SK-N-SH (cell line): ENCODE measurements at regions not wholly inside any gene's neighbourhood (a gene's known extent, or its start where the extent isn't known, plus 50 kb on each side); places are given as distances from the start of the nearest gene placed in this dataset.
A peak's percentile ranks its signal among the peaks of the same experiment; 100 is the strongest.

Source experiments
- CTCF ChIA-PET: fragments of 300-600, 350-600 bp; formaldehyde crosslinking; extraction: SDS; loops from one replicate; lab custom pipeline; 2021; lab: Yijun Ruan, JAX
- POLR2A ChIA-PET: fragments of 350-600 bp; sonication (Branson Sonifier 250); formaldehyde crosslinking; extraction: SDS; loops from one replicate; lab custom pipeline; 2020; ENCODE audit warnings: antibody characterized with exemption, inconsistent platforms; lab: Yijun Ruan, JAX
- DNase-seq: peaks from one replicate; pipeline ENCODE4 v3.0.0; 2012
- H2AFZ ChIP-seq: fragments of 200-600 bp; sonication (generic); 2 replicates; pipeline ENCODE4 v1.8.1; 2016; ENCODE audit warnings: antibody characterized with exemption, mild to moderate bottlenecking, low read depth
- H3F3A ChIP-seq: fragments of 200-600 bp; sonication (generic); replicated peaks from 2 replicates; pipeline ENCODE3; 2016; ENCODE audit warnings: antibody characterized with exemption, mild to moderate bottlenecking; ENCODE audit not compliant: insufficient read depth
- H3K27ac ChIP-seq, 2 experiments: fragments of 200-500 bp in 1 of 2; fragments of 200-600 bp in 1 of 2; sonication (Bioruptor generic) in 1 of 2; sonication (generic), shearing (Covaris generic) in 1 of 2; 2 replicates each; pipeline versions ENCODE4 v1.5.1 to v1.6.1; 2014 to 2016; ENCODE audit warnings: low read depth in 2 of 2, inconsistent platforms in 1 of 2, low read length in 1 of 2, mild to moderate bottlenecking in 1 of 2, mixed read lengths in 1 of 2
- H3K27me3 ChIP-seq: fragments of 200-600 bp; sonication (generic), shearing (Covaris generic); 2 replicates; pipeline ENCODE4 v1.6.1; 2016; ENCODE audit warnings: mixed run types; ENCODE audit not compliant: insufficient read depth
- H3K36me3 ChIP-seq, 2 experiments: fragments of 200-500 bp in 1 of 2; fragments of 200-600 bp in 1 of 2; sonication (Bioruptor generic) in 1 of 2; sonication (generic) in 1 of 2; replicated peaks in 1 of 2; 2 replicates each; pipeline versions ENCODE3 to v1.5.1; 2014 to 2016; ENCODE audit warnings: low read length in 1 of 2, mild to moderate bottlenecking in 1 of 2; ENCODE audit not compliant: insufficient read depth in 2 of 2, control insufficient read depth in 1 of 2
- H3K4me1 ChIP-seq, 2 experiments: fragments of 200-500 bp in 1 of 2; fragments of 200-600 bp in 1 of 2; sonication (Bioruptor generic) in 1 of 2; sonication (generic), shearing (Covaris generic) in 1 of 2; 2 replicates each; pipeline versions ENCODE4 v1.5.1 to v1.6.1; 2014 to 2016; ENCODE audit warnings: low read depth in 1 of 2, low read length in 1 of 2, mixed run types in 1 of 2; ENCODE audit not compliant: insufficient read depth in 2 of 2, control insufficient read depth in 1 of 2
- H3K4me2 ChIP-seq: fragments of 200-600 bp; sonication (generic), shearing (Covaris generic); 2 replicates; pipeline ENCODE4 v1.6.1; 2017; ENCODE audit warnings: mixed run types
- H3K4me3 ChIP-seq, 2 experiments: fragments of 200-500 bp in 1 of 2; fragments of 200-600 bp in 1 of 2; sonication (Bioruptor generic) in 1 of 2; sonication (generic), shearing (Covaris generic) in 1 of 2; 2 replicates each; pipeline versions ENCODE4 v1.5.1 to v1.8.1; 2014 to 2016; ENCODE audit warnings: low read depth in 2 of 2, inconsistent platforms in 1 of 2, low read length in 1 of 2, mild to moderate bottlenecking in 1 of 2, mixed read lengths in 1 of 2, moderate library complexity in 1 of 2
- H3K79me2 ChIP-seq: fragments of 200-600 bp; sonication (generic); 2 replicates; pipeline ENCODE4 v1.8.1; 2017; ENCODE audit warnings: mild to moderate bottlenecking; ENCODE audit not compliant: insufficient read depth
- H3K9ac ChIP-seq: fragments of 200-600 bp; sonication (generic); 2 replicates; pipeline ENCODE4 v1.6.1; 2017; ENCODE audit warnings: mixed run types
- H3K9me2 ChIP-seq: fragments of 200-600 bp; sonication (generic); 2 replicates; pipeline ENCODE4 v1.6.1; 2017; ENCODE audit warnings: mixed run types
- H3K9me3 ChIP-seq: fragments of 200-600 bp; sonication (generic); 2 replicates; pipeline ENCODE4 v1.6.1; 2017; ENCODE audit warnings: mixed run types, mild to moderate bottlenecking, moderate library complexity
- H4K20me1 ChIP-seq: fragments of 200-600 bp; sonication (generic); 2 replicates; pipeline ENCODE4 v1.6.1; 2017; ENCODE audit warnings: mild to moderate bottlenecking, mixed run types; ENCODE audit not compliant: insufficient read depth
- ELF1 ChIP-seq: IDR thresholded peaks from 2 replicates; pipeline ENCODE4 v1.4.0; 2012
- EP300 ChIP-seq, 2 experiments: IDR thresholded peaks; 2 replicates each; pipeline versions ENCODE4 v1.4.0 to v1.6.1; 2012; ENCODE audit warnings: borderline replicate concordance in 1 of 2, low read depth in 1 of 2, low read length in 1 of 2
- GABPA ChIP-seq: IDR thresholded peaks from 2 replicates; pipeline ENCODE4 v1.4.0; 2012; ENCODE audit warnings: low read depth, mild to moderate bottlenecking
- MEF2A ChIP-seq: IDR thresholded peaks from 2 replicates; pipeline ENCODE4 v1.4.0; 2012; ENCODE audit warnings: low read depth, borderline replicate concordance
- MXI1 ChIP-seq: IDR thresholded peaks from 2 replicates; pipeline ENCODE4 v1.6.1; 2012; ENCODE audit warnings: mild to moderate bottlenecking, low read depth, low read length, improper control_type of control experiment
- RAD21 ChIP-seq: IDR thresholded peaks from 2 replicates; pipeline ENCODE4 v1.6.1; 2012; ENCODE audit warnings: mild to moderate bottlenecking, low read length
- RFX5 ChIP-seq: IDR thresholded peaks from 2 replicates; pipeline ENCODE4 v1.6.1; 2012; ENCODE audit warnings: mild to moderate bottlenecking, improper control_type of control experiment, low read length
- RXRA ChIP-seq: IDR thresholded peaks from 2 replicates; pipeline ENCODE4 v1.4.0; 2012; ENCODE audit warnings: low read depth, mild to moderate bottlenecking, borderline replicate concordance
- SIN3A ChIP-seq: IDR thresholded peaks from 2 replicates; pipeline ENCODE4 v1.6.1; 2012; ENCODE audit warnings: low read depth, mild to moderate bottlenecking, low read length, moderate library complexity, borderline replicate concordance
- SMC3 ChIP-seq: IDR thresholded peaks from 2 replicates; pipeline ENCODE4 v1.6.1; 2012; ENCODE audit warnings: low read depth, low read length, improper control_type of control experiment
- TCF12 ChIP-seq: IDR thresholded peaks from 2 replicates; pipeline ENCODE4 v1.4.0; 2012
- YY1 ChIP-seq: IDR thresholded peaks from 2 replicates; pipeline ENCODE4 v1.4.0; 2012; ENCODE audit warnings: low read depth, mild to moderate bottlenecking
- WGBS: methylation state at CpG from one replicate; pipeline ENCODE4 v1.1.6; 2017; ENCODE audit warnings: low lambda C conversion rate; 5-methylcytosine and 5-hydroxymethylcytosine counted together
- TF ChIP-seq, protein P1 (sequence below): fragments of 200-600 bp; sonication (generic); IDR thresholded peaks from 2 replicates; pipeline ENCODE4 v1.6.1; 2017; ENCODE audit warnings: antibody characterized with exemption, mild to moderate bottlenecking, moderate library complexity
- TF ChIP-seq, protein P2 (sequence below): IDR thresholded peaks from 2 replicates; pipeline ENCODE4 v1.6.1; 2012; ENCODE audit warnings: mild to moderate bottlenecking, low read depth, low read length, moderate library complexity

- CTCF ChIA-PET, result interaction anchor here (1.7 kb wide), 1 partner anchor 33 kb away, joined by 4 read pairs; no protein-coding TSS in a partner anchor
- Histone ChIP-seq H3K9me3 (no peaks in the 10 kb centered on the region), H3K9me2 (no peaks in the 10 kb centered on the region), H3K9ac (no peak overlapping the region), H3K4me1 (no peaks in the 10 kb centered on the region), H3K4me2 (no peak overlapping the region), H3K27ac (no peak overlapping the region), H2AFZ (no peak overlapping the region), H3K79me2 (no peaks in the 10 kb centered on the region; the same call in 1 of the 2 replicates), H4K20me1 (no peaks in the 10 kb centered on the region), H3K4me3 (no peak overlapping the region), H3K27me3 (no peaks in the 10 kb centered on the region), H3K36me3 (no peaks in the 10 kb centered on the region), H3F3A (peaks cover 3% of the 10 kb centered on the region)
- TF ChIP-seq RXRA, result no peak
- TF ChIP-seq, protein P1, sequence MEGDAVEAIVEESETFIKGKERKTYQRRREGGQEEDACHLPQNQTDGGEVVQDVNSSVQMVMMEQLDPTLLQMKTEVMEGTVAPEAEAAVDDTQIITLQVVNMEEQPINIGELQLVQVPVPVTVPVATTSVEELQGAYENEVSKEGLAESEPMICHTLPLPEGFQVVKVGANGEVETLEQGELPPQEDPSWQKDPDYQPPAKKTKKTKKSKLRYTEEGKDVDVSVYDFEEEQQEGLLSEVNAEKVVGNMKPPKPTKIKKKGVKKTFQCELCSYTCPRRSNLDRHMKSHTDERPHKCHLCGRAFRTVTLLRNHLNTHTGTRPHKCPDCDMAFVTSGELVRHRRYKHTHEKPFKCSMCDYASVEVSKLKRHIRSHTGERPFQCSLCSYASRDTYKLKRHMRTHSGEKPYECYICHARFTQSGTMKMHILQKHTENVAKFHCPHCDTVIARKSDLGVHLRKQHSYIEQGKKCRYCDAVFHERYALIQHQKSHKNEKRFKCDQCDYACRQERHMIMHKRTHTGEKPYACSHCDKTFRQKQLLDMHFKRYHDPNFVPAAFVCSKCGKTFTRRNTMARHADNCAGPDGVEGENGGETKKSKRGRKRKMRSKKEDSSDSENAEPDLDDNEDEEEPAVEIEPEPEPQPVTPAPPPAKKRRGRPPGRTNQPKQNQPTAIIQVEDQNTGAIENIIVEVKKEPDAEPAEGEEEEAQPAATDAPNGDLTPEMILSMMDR, result peak; percentile 50
- 79% methylated on average over 1 of the region's 1 CpG for WGBS
- POLR2A ChIA-PET, result no interaction called here
- DNase-seq, result no peak
Observed at GRCh38 chr3:103440539-103441203, 1005.9 kb downstream of the ZPLD1 start.

- H3K9me3 ChIP-seq, result no peaks in the 10 kb centered on the region
- POLR2A ChIA-PET, result no interaction called here
- 55% methylated on average over 10 of the region's 10 CpGs for WGBS
Observed at GRCh38 chr3:103446953-103447629, 1012.3 kb downstream of the ZPLD1 start.

GRCh38 chr3:103453152-103453551 lies 1018.3 kb downstream of the ZPLD1 start:
- Histone ChIP-seq H3K9me3 (no peaks in the 10 kb centered on the region), H3K4me1 (no peaks in the 10 kb centered on the region), H3K36me3 (no peaks in the 10 kb centered on the region), H3K4me2 (no peak overlapping the region), H4K20me1 (no peaks in the 10 kb centered on the region), H3K9ac (no peak overlapping the region), H3K27ac (no peak overlapping the region), H3K4me3 (no peak overlapping the region), H2AFZ (no peak overlapping the region), H3K79me2 (no peaks in the 10 kb centered on the region), H3K27me3 (no peaks in the 10 kb centered on the region), H3F3A (no peaks in the 10 kb centered on the region), H3K9me2 (no peaks in the 10 kb centered on the region)
- ChIA-PET CTCF (interaction anchor here (0.9 kb wide), 1 partner anchor 59 kb away, joined by 3 read pairs; no protein-coding TSS in a partner anchor), POLR2A (no interaction called here)
- no peak for DNase-seq
- WGBS, result 16% methylated on average over 1 of the region's 1 CpG
- TF ChIP-seq YY1 (no peak), ELF1 (no peak), RFX5 (no peak), GABPA (no peak), SIN3A (no peak), MXI1 (no peak), EP300 (IDR thresholded peaks at IDR 0.05; ENCODE audit: borderline replicate concordance in 1 of 2, low read depth in 1 of 2, low read length in 1 of 2) (no peak), SMC3 (no peak), TCF12 (no peak)
- TF ChIP-seq, protein P2, sequence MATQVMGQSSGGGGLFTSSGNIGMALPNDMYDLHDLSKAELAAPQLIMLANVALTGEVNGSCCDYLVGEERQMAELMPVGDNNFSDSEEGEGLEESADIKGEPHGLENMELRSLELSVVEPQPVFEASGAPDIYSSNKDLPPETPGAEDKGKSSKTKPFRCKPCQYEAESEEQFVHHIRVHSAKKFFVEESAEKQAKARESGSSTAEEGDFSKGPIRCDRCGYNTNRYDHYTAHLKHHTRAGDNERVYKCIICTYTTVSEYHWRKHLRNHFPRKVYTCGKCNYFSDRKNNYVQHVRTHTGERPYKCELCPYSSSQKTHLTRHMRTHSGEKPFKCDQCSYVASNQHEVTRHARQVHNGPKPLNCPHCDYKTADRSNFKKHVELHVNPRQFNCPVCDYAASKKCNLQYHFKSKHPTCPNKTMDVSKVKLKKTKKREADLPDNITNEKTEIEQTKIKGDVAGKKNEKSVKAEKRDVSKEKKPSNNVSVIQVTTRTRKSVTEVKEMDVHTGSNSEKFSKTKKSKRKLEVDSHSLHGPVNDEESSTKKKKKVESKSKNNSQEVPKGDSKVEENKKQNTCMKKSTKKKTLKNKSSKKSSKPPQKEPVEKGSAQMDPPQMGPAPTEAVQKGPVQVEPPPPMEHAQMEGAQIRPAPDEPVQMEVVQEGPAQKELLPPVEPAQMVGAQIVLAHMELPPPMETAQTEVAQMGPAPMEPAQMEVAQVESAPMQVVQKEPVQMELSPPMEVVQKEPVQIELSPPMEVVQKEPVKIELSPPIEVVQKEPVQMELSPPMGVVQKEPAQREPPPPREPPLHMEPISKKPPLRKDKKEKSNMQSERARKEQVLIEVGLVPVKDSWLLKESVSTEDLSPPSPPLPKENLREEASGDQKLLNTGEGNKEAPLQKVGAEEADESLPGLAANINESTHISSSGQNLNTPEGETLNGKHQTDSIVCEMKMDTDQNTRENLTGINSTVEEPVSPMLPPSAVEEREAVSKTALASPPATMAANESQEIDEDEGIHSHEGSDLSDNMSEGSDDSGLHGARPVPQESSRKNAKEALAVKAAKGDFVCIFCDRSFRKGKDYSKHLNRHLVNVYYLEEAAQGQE, result no peak
- TF ChIP-seq, protein P1, result no peak

More at GRCh38 chr3:103446953-103447629, 1012.3 kb downstream of the ZPLD1 start:
- Histone ChIP-seq H3K79me2 (no peaks in the 10 kb centered on the region), H3K9ac (no peak overlapping the region), H3K27ac (no peak overlapping the region), H3K9me2 (no peaks in the 10 kb centered on the region), H4K20me1 (no peaks in the 10 kb centered on the region), H3K4me1 (no peaks in the 10 kb centered on the region), H3K4me3 (no peak overlapping the region), H3K27me3 (no peaks in the 10 kb centered on the region), H3K36me3 (no peaks in the 10 kb centered on the region), H2AFZ (no peak overlapping the region), H3F3A (peaks cover under 1% of the 10 kb centered on the region), H3K4me2 (no peak overlapping the region)
- CTCF ChIA-PET, result no interaction called here
- no peak for TF ChIP-seq RAD21
- no peak for TF ChIP-seq MEF2A
- no peak for DNase-seq
